Keratinocyte (primary cell): ENCODE measurements at regions not wholly inside any gene's neighbourhood (a gene's known extent, or its start where the extent isn't known, plus 50 kb on each side); places are given as distances from the start of the nearest gene placed in this dataset.

Experiments used
- DNase-seq: peaks from one replicate; pipeline ENCODE4 v3.0.0-alpha.2; 2011; ENCODE audit warnings: low read depth, missing footprints, low spot score
- FAIRE-seq: peaks from 2 replicates; lab custom pipeline; 2011; peaks lifted over from hg19 to GRCh38; lab: Jason Lieb, UNC
- H2AFZ ChIP-seq: 2 replicates; pipeline ENCODE4 v1.6.0; 2012; ENCODE audit warnings: low read length, control low read depth, inconsistent platforms; ENCODE audit not compliant: control insufficient read depth
- H3K27ac ChIP-seq: 2 replicates; pipeline ENCODE4 v1.5.1; 2011; ENCODE audit warnings: low read length; ENCODE audit not compliant: control insufficient read depth, insufficient read depth
- H3K27me3 ChIP-seq: 3 replicates; pipeline ENCODE4 v1.6.0; 2011; ENCODE audit warnings: low read length; ENCODE audit not compliant: control insufficient read depth, insufficient read depth; ENCODE audit errors: extremely low read depth
- H3K36me3 ChIP-seq, 2 experiments: 2 replicates in 1 of 2; 3 replicates in 1 of 2; pipeline ENCODE4 v1.5.1; 2011; ENCODE audit warnings: low read length in 2 of 2, mild to moderate bottlenecking in 1 of 2; ENCODE audit not compliant: control insufficient read depth in 2 of 2, insufficient read depth in 2 of 2; ENCODE audit errors: extremely low read depth in 1 of 2
- H3K4me1 ChIP-seq: 3 replicates; pipeline ENCODE4 v1.5.1; 2011; ENCODE audit warnings: low read length; ENCODE audit not compliant: control insufficient read depth, insufficient read depth; ENCODE audit errors: extremely low read depth
- H3K4me2 ChIP-seq: 3 replicates; pipeline ENCODE4 v1.6.0; 2011; ENCODE audit warnings: low read depth, low read length; ENCODE audit not compliant: control insufficient read depth, insufficient read depth; ENCODE audit errors: extremely low read depth
- H3K4me3 ChIP-seq, 3 experiments: fragments of 200-600 bp in 1 of 3; sonication (generic) in 1 of 3; 2 replicates in 2 of 3; 3 replicates in 1 of 3; pipeline ENCODE4 v1.5.1; 2011 to 2016; ENCODE audit warnings: low read length in 3 of 3, mild to moderate bottlenecking in 3 of 3, control low read depth in 2 of 3, inconsistent platforms in 1 of 3, low read depth in 1 of 3, mixed read lengths in 1 of 3, mixed run types in 1 of 3, moderate library complexity in 1 of 3; ENCODE audit not compliant: control insufficient read depth in 2 of 3, insufficient read depth in 2 of 3; ENCODE audit errors: extremely low read depth in 1 of 3
- H3K79me2 ChIP-seq: 2 replicates; pipeline ENCODE4 v1.6.0; 2012; ENCODE audit warnings: low read length; ENCODE audit not compliant: control insufficient read depth, insufficient read depth
- H3K9ac ChIP-seq: 3 replicates; pipeline ENCODE4 v1.6.0; 2011; ENCODE audit warnings: low read length; ENCODE audit not compliant: control insufficient read depth, insufficient read depth; ENCODE audit errors: extremely low read depth
- H3K9me1 ChIP-seq: 3 replicates; pipeline ENCODE4 v1.6.0; 2011; ENCODE audit warnings: low read length; ENCODE audit not compliant: control insufficient read depth, insufficient read depth; ENCODE audit errors: extremely low read depth
- H3K9me3 ChIP-seq: 2 replicates; pipeline ENCODE4 v1.5.1; 2012; ENCODE audit warnings: low read depth, low read length; ENCODE audit not compliant: control insufficient read depth
- H4K20me1 ChIP-seq: 3 replicates; pipeline ENCODE4 v1.6.0; 2011; ENCODE audit warnings: low read length; ENCODE audit not compliant: control insufficient read depth, insufficient read depth; ENCODE audit errors: extremely low read depth
- EZH2 ChIP-seq: IDR thresholded peaks from one replicate; pipeline ENCODE4 v1.6.1; 2012; ENCODE audit warnings: inconsistent platforms, mild to moderate bottlenecking, low read length, moderate library complexity
- dilution Hi-C: fragments of 300-500 bp; cut with MboI; formaldehyde crosslinking; loops from one replicate; pipeline ENCODE4 v1.7.0; 2020; ENCODE audit warnings: low sequenced_read_pairs; ENCODE audit not compliant: extremely low pct_ligation_motif_present
- TF ChIP-seq, protein P1 (sequence below), 3 experiments: IDR thresholded peaks in 1 of 3; conservative IDR thresholded peaks in 1 of 3; optimal IDR thresholded peaks in 1 of 3; 2 replicates in 2 of 3; 3 replicates in 1 of 3; pipeline versions ENCODE3 to v1.5.1; 2011; ENCODE audit warnings: low read length in 3 of 3, mild to moderate bottlenecking in 3 of 3, moderate library complexity in 2 of 3, control low read depth in 1 of 3, inconsistent platforms in 1 of 3; ENCODE audit not compliant: insufficient read depth in 2 of 3; ENCODE audit errors: extremely low read depth in 1 of 3

DNA sequence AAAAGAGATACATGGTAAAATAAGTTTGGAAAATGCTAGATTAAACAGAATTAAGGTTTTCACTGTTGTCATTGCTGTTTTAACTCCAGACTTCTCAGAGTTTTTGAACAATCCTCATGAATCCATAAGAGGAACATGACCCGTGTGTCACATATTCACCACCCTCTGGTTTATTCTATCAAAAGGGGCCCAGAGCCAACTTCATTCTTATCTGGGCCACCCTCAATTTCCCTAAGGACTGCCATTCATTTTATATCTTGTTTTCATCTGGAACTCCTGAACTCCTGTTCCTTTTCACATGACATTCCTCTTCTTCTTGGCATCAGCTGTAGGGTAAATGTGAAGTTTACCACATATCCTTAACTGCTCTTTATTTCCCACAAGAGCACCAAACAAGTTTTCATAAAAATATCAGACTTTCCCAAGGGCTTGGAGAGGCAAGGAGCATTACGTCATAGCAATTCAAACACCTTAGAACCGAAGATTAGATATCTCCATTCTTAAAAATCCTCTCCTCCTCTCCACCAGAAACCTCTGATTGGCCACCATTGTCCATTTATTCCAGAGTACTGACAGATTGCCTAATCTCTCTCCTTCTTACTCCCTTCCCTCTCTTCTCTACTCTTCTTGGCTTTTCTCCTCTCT lies 225.2 kb downstream of the SEC23A start:
- H3K4me3 ChIP-seq, result no peak overlapping the region
- no peak overlapping the region for H3K27ac ChIP-seq
- H3K36me3 ChIP-seq, result no peaks in the 10 kb centered on the region
- H3K4me2 ChIP-seq, result no peak overlapping the region
- H4K20me1 ChIP-seq, result no peaks in the 10 kb centered on the region
- H3K9ac ChIP-seq, result no peak overlapping the region
- no peaks in the 10 kb centered on the region for H3K79me2 ChIP-seq
- H3K9me3 ChIP-seq, result no peaks in the 10 kb centered on the region
- DNase-seq (no peak), FAIRE-seq (no peak)
- TF ChIP-seq, protein P1, sequence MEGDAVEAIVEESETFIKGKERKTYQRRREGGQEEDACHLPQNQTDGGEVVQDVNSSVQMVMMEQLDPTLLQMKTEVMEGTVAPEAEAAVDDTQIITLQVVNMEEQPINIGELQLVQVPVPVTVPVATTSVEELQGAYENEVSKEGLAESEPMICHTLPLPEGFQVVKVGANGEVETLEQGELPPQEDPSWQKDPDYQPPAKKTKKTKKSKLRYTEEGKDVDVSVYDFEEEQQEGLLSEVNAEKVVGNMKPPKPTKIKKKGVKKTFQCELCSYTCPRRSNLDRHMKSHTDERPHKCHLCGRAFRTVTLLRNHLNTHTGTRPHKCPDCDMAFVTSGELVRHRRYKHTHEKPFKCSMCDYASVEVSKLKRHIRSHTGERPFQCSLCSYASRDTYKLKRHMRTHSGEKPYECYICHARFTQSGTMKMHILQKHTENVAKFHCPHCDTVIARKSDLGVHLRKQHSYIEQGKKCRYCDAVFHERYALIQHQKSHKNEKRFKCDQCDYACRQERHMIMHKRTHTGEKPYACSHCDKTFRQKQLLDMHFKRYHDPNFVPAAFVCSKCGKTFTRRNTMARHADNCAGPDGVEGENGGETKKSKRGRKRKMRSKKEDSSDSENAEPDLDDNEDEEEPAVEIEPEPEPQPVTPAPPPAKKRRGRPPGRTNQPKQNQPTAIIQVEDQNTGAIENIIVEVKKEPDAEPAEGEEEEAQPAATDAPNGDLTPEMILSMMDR (optimal IDR thresholded peaks at IDR 0.05 in 1 of 3, IDR thresholded peaks at IDR 0.05 in 1 of 3, conservative IDR thresholded peaks at IDR 0.05 in 1 of 3; ENCODE audit: extremely low read depth in 1 of 3, insufficient read depth in 2 of 3, low read length in 3 of 3), result no peak
- TF ChIP-seq EZH2, result no peak
- H3K9me1 ChIP-seq, result no peaks in the 10 kb centered on the region
- no peak overlapping the region for H2AFZ ChIP-seq
- H3K4me1 ChIP-seq, result no peaks in the 10 kb centered on the region
- H3K27me3 ChIP-seq, result no peaks in the 10 kb centered on the region
- dilution Hi-C loops, result no loop called here

DNA sequence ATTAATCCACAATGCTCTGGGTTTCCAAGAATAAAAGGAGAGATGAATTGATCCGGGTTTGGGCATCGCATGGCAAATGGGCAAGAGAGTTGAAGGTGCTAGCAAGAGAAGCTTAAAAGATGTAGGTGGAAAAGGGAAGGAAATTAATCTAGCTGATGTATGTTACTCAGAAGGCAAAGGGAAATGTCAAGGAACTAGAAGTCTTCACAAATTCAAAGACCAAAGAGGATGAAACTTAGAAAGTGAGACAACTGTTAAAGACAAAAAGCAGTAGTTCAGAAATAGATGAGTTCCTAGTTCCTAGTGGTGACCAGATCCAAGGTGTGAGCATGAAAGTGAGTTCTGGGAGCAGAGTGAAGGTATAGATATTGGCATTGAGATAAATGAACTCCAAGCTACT lies 228.3 kb downstream of the SEC23A start:
- dilution Hi-C loops, result no loop called here
- no peaks in the 10 kb centered on the region for H3K27me3 ChIP-seq
- no peak overlapping the region for H2AFZ ChIP-seq
- no peaks in the 10 kb centered on the region for H3K9me1 ChIP-seq
- H3K4me1 ChIP-seq, result no peaks in the 10 kb centered on the region
- FAIRE-seq (no peak), DNase-seq (no peak)
- H3K27ac ChIP-seq, result no peak overlapping the region
- H3K4me3 ChIP-seq, result no peak overlapping the region
- H3K9ac ChIP-seq, result no peak overlapping the region
- H3K9me3 ChIP-seq, result no peaks in the 10 kb centered on the region
- no peaks in the 10 kb centered on the region for H3K36me3 ChIP-seq
- H4K20me1 ChIP-seq, result no peaks in the 10 kb centered on the region
- TF ChIP-seq, protein P1 (optimal IDR thresholded peaks at IDR 0.05 in 1 of 3, IDR thresholded peaks at IDR 0.05 in 1 of 3, conservative IDR thresholded peaks at IDR 0.05 in 1 of 3; ENCODE audit: extremely low read depth in 1 of 3, insufficient read depth in 2 of 3, low read length in 3 of 3), result no peak
- TF ChIP-seq EZH2, result no peak
- no peaks in the 10 kb centered on the region for H3K79me2 ChIP-seq
- no peak overlapping the region for H3K4me2 ChIP-seq
